GM18867 (cell line): ENCODE measurements at regions not wholly inside any gene's neighbourhood (a gene's known extent, or its start where the extent isn't known, plus 50 kb on each side); places are given as distances from the start of the nearest gene placed in this dataset.

Experiments
- ATAC-seq: cut with Tn5 transposase; IDR thresholded peaks from one replicate; pipeline ENCODE4 v1.9.1; 2021; ENCODE audit warnings: mild to moderate bottlenecking, moderate library complexity; ENCODE audit not compliant: unreplicated experiment

DNA sequence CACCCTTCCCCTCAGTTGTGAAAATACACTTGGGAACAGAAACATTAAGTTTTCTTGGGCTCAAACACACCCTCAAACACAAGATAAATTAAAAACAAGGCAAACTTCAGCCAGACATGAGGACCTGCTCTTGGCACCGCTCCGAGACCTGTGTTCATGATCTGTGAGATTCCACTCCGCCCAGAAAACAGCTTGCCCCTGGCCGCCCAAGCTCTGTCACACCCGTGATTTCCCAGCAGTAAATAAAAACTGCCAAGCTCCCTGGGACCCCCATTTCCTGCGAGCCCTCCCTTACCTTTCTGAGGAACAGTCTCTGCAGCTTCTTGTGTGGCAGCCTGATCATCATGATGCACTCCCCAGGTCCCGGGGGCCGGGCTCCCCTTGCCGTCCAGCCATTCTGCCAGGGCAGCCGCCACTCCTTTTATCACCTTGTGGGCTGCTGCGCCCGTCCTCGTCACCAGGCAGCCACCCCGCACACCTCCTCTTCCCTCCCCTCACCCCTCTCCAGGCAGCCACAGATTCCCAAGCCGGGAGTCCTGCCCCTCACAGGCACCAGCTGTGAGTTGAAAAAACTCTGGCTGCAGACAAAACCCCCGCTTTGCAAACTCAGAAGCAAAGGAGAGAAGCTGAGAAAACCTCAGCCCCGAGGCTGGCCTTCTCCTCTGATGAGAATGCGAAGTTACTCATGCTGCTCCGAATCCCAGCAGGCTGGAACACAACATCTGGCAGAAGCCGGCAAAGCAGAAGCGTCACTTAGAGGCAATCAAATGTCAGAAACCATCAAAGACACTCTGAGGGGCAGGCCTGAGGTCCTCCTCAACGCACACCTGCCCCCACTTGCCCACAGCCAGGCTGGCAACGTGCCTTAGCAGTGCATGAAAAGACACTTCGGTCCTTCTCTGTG lies 130.4 kb upstream of the RPS6KA2 start:
- no peak for ATAC-seq

DNA sequence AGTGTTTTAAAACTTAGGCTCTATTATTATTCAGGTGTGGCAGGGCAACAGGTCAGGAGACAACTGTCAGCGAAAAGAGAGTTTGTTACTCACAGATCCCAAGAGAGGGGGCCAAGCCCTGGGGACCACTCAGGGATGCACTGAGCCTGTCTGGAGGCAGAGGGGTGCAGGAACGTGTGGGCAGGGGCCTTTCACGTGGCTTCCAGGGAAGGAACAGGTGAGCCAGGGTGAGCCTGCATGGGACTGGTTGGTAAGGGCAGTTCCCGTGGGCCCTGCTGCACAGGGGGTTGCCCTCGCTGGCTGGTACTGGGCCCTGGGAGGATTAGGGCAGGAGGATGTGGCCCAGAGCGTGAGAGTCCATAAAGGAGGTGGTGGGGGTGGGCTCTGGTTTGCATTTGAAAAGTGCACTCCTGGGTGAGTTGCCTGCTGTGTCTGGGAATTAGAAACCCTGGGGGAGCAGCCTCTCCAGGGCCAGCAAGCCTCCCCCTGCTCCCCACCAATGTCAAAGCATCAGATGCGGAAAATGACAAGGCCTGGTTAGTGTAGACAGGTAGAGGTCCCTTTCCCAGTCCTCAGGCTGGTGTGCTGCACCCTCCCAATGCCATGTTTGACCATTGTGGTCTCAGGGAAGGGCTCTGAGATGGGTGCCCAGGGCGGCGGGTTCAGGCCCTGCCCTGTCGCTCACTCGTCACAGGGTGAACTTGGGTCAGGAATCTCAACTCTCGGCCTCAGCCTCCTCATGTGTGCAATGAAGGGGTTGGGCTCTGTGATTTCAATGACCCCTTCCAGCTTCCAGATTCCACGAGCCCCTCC lies 127.4 kb upstream of the RPS6KA2 start:
- no peak for ATAC-seq

DNA sequence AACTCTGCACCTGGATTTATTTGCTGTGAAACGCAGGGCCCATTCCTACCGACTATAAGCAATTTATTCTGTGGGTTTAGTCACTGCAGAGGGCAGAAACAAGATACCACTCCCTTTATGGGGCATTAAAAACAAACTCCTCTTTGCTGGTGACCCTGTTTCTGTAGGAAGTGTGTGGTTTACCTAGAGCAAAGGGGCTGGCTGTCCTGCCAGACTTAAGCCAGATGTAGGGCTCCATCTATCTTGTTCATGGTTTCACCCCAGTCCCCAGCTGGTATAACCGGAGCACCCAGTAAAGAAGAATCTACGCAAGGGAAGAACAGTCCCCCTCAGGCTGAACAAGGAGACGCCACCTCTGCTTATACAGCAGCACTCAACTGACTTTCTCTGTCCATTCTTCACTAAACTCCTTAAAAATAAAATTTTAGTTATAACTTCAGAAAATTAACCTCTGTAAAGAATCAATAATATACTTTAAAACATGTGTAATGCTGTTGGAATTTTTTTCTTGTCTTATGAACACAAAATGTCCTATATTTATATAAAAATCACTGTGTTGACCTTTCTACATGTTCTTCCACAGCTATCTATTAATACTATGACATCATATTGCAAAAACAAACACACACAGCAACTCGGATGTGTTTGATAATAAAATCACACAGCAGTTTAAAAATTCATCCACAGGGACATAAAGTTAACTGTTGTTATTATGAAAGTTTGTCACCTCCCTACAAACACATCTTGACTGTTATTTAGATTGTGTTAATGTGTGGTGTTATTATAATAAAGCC lies 126.1 kb upstream of the RPS6KA2 start:
- ATAC-seq = no peak

DNA sequence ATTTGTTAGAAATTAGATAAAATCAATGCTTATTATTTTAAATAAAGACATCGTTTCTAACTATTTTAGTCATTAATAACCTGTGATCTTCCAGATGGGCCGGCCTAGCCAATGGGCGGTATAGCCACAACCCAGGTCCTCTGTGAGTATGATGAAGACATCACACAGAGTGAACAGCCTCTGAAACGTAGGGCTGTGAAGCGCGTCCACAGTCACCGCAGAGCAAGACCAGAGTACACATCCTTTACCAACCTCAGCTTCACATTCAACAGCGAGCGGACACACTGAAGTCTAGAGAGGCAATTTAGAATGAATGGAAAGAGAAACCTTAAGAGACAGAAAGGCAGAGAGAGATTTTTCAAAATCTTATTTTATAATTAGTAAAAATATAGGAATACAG lies 125.0 kb upstream of the RPS6KA2 start:
- peak; percentile 83 for ATAC-seq

DNA sequence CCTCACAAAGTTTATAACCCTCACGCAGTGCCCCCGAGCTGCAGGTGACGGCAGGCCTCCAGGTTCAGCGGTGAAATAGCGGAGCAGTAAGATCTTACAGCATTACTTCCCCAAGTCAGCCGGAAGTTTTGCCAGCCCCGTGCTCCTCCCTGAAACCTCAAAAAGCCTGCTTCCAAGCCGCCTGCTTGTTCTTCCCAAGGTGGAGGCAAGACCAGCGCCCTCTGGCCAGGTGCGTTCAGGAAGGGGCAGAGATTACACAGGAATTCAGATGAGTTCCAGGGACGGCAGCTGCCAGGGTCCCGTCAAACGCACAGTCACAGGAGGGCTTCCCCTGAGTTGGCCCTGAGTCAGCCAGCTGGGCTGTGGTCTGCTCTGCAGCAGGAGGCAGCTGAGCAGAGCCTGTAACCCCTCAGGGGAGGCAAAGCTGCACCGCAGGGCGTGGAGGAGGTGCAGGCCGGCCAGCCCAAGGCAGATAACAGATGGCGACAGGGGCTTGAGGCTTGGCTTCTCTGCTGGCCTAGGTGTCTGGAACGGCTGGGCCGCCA lies 124.1 kb upstream of the RPS6KA2 start:
- ATAC-seq = no peak

DNA sequence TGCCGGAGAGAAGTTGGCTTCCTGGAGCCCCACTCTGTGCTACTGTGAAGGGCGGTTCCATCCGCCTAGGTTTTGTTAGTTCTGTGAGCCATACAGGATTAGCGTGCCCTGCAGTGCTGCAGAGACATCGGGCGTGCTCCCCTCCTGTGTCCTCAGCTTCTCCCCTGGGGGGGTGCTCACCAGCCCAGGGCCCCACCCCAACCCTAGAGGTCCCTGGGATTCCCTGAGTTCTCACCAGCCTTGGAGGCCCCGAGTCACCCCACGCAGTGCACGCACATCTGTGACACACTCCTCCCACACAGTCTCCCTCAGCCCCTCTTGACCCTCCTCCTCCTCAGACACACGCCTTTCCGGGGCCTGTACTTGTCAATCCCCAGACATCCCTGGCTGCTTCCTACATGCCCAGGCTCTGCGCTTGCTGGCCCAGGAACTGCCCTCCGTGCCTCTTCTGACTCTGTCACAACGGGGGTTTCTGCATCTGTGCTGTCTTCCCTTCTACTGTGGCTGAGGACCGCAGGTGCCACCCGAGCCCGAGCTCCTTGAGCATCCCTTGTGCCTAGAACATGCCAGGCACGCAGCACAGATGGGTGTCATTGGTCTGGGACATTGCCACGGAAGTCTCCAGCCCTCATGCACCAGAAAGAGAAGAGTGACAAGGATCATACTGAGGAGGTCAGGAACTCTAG lies 123.2 kb upstream of the RPS6KA2 start:
- ATAC-seq = no peak

DNA sequence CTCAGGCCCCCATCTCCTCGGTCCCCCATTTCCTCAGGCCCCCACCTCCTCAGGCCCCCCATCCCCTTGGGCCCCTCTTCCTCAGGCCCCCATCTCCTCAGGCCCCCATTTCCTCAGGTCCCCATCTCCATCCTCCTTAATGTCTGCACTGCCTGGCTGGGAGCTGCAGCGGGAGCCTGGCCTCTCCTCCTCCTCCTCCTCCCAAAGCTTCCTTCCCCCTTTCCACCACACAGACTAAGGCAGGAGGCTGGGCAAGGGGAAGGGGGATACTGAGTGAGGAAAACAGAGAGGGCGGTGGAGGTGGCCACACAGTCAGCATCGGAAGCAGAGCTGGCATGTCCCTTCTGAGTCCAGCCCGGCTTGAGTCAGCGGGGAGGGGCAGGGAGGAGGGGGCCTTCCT lies 122.6 kb upstream of the RPS6KA2 start:
- ATAC-seq = no peak

GRCh38 chr6:166747644-166748595 lies 120.9 kb upstream of the RPS6KA2 start:
- ATAC-seq = no peak

GRCh38 chr6:166745801-166746668 lies 119.0 kb upstream of the RPS6KA2 start:
- no peak for ATAC-seq

DNA sequence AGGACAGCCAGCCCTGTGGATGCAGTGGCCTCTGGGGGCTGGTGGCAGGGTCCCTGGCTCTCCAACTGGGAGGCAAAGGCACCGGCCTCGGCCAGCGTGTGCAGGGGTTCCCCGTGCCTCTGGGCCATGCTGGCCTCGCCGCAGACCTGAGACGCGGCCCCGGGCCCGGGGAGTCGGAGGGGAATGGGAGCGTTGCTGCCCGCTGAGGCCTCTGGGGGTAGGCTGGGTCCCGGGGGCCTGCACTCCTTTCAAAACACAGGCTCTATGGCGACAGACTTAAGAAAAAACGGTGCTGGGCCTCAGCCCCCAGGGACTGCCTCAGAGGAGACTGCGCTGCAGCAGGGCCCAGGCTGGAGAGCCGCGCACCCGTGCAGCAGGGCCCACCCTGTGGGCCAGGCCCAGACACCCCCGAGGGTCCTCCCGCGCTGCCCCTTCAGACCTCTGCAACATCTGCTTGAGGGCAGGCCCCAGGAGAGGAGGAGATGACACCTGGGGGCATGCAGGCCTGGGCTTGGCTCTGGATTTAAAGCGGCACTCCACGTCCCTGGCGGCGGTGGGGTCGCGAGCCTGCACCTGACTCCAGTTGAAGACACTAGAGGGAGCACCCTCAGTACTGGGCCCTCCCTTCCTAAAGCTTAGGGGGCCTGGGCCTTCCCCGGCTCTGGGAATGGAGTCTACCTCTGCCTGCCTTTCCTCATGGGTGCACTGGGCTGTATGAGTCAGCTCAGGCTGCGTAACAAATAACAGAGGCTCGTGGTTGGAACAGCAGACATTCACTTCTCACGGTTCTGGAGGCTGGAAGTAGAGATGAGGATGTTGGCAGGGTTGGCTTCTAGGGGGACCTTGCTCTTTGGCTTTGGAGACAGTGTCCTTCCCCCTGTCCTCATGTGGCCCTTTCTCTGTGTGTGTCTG lies 117.4 kb upstream of the RPS6KA2 start:
- no peak for ATAC-seq

GRCh38 chr6:166743406-166744222 lies 116.6 kb upstream of the RPS6KA2 start:
- no peak for ATAC-seq

- ATAC-seq = no peak
Observed at GRCh38 chr6:166742981-166743380, 115.9 kb upstream of the RPS6KA2 start.

GRCh38 chr6:166739976-166740318 lies 112.9 kb upstream of the RPS6KA2 start:
- ATAC-seq = no peak

DNA sequence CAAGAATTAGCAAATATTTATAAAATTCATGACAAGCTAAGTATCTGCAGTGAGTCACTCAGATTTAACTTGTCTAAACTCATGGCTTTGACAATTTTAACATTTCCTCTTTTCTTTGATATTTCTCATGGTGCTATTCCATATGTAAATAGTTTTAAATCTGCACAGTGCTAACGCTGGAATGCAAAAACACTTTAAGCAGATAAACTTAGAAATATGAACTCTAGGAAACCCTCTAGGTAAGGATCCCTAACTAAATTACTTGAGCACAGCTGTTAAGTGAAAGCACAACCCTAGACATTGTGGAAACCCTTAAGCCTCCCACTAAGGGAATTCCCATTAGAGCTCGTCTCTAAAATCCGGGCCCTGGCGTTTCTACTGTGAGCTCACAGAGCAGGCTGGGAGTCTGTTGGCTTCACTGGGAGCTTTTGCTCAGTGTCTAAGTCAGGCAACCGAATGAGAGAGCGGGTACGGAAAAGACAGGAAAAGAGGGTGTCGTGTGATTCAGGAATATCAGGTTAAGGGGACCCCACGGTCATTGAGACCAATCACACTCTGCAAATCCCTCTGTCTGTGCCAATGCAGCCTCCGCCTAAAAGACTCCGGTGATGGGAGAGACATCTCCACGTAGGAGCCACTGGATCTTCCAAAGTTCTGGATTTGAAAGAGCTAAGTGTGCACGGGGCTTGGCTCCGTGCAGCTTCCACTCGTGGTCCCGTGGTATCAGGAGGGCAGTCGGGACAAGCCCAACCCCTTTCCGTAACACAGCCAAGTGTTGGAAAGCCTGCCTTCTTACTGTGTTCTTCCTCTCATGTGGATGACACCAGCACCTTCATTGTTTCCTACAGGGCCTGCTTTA lies 112.3 kb upstream of the RPS6KA2 start:
- no peak for ATAC-seq

- no peak for ATAC-seq
Observed at GRCh38 chr6:166738386-166739116, 111.5 kb upstream of the RPS6KA2 start.
